ENCODE measurements at regions not wholly inside any gene's neighbourhood (a gene's known extent, or its start where the extent isn't known, plus 50 kb on each side); places are given as distances from the start of the nearest gene placed in this dataset.

GRCh38 chr1:29826646-29827045, 590.3 kb downstream of the PTPRU start:
- peak overlapping the region; percentile 47 for H3K27ac Mint-ChIP-seq
- Histone ChIP-seq H4K20me1 (ENCODE audit: low read depth) (no peaks in the 10 kb centered on the region), H3K4me2 (no peak overlapping the region), H2AFZ (replicated peaks) (no peak overlapping the region), H3K4me1 (peaks cover 18% of the 10 kb centered on the region), H3K79me2 (ENCODE audit: low read depth) (no peaks in the 10 kb centered on the region), H3K36me3 (no peaks in the 10 kb centered on the region), H3K9ac (no peak overlapping the region), H3K27ac (no peak overlapping the region), H3K4me3 (no peak overlapping the region), H3K9me3 (ENCODE audit: low read depth) (no peaks in the 10 kb centered on the region), H3F3A (ENCODE audit: low read depth) (peaks cover 4% of the 10 kb centered on the region), H3K27me3 (no peaks in the 10 kb centered on the region)
- H3K4me1 Mint-ChIP-seq = peaks cover 7% of the 10 kb centered on the region
- H3K27me3 Mint-ChIP-seq (ENCODE audit: insufficient read depth, low read depth) = peaks cover 2% of the 10 kb centered on the region
- no peak overlapping the region for H3K4me3 Mint-ChIP-seq
- H3K36me3 Mint-ChIP-seq = no peaks in the 10 kb centered on the region
- no peak for DNase-seq (ENCODE audit: low spot score)
- TF ChIP-seq, protein P1, sequence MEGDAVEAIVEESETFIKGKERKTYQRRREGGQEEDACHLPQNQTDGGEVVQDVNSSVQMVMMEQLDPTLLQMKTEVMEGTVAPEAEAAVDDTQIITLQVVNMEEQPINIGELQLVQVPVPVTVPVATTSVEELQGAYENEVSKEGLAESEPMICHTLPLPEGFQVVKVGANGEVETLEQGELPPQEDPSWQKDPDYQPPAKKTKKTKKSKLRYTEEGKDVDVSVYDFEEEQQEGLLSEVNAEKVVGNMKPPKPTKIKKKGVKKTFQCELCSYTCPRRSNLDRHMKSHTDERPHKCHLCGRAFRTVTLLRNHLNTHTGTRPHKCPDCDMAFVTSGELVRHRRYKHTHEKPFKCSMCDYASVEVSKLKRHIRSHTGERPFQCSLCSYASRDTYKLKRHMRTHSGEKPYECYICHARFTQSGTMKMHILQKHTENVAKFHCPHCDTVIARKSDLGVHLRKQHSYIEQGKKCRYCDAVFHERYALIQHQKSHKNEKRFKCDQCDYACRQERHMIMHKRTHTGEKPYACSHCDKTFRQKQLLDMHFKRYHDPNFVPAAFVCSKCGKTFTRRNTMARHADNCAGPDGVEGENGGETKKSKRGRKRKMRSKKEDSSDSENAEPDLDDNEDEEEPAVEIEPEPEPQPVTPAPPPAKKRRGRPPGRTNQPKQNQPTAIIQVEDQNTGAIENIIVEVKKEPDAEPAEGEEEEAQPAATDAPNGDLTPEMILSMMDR (IDR thresholded peaks at IDR 0.05) = no peak
- TF ChIP-seq EZH2 (IDR thresholded peaks at IDR 0.05) = no peak
- no peak for TF ChIP-seq EZH2phosphoT487 (IDR thresholded peaks at IDR 0.05)
- H3K9me3 Mint-ChIP-seq = no peaks in the 10 kb centered on the region

DNA sequence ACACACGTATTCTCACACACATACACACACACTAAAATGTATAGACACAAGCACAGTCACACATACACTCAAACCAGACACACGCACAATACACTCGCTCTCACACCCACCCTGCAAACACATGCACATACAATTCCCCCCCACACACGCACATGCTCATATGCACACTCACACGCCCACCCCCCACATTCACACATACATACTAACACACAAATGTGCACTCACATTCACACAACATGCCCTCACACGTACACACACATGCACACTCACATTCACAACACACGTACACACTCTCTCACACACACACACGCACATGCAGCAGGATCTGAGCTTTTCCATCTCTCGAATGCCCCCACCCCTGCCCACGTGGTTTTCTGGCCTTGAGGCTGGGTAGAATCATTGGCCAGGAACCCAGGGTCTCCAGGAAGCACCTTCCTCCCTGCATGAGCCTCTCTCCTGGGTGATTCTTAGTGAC, 589.7 kb downstream of the PTPRU start:
- Histone ChIP-seq H3K4me2 (no peak overlapping the region), H3F3A (ENCODE audit: low read depth) (peaks cover 4% of the 10 kb centered on the region), H2AFZ (replicated peaks) (no peak overlapping the region), H3K27ac (no peak overlapping the region), H3K79me2 (ENCODE audit: low read depth) (no peaks in the 10 kb centered on the region), H3K27me3 (no peaks in the 10 kb centered on the region), H3K4me1 (peaks cover 18% of the 10 kb centered on the region), H3K9ac (no peak overlapping the region), H3K4me3 (no peak overlapping the region), H3K9me3 (ENCODE audit: low read depth) (no peaks in the 10 kb centered on the region), H3K36me3 (no peaks in the 10 kb centered on the region), H4K20me1 (ENCODE audit: low read depth) (no peaks in the 10 kb centered on the region)
- H3K36me3 Mint-ChIP-seq = no peaks in the 10 kb centered on the region
- TF ChIP-seq, protein P1 (IDR thresholded peaks at IDR 0.05) = no peak
- TF ChIP-seq EZH2 (IDR thresholded peaks at IDR 0.05) = no peak
- TF ChIP-seq EZH2phosphoT487 (IDR thresholded peaks at IDR 0.05) = no peak
- no peaks in the 10 kb centered on the region for H3K9me3 Mint-ChIP-seq
- DNase-seq (ENCODE audit: low spot score) = no peak
- H3K27me3 Mint-ChIP-seq (ENCODE audit: insufficient read depth, low read depth) = peaks cover 2% of the 10 kb centered on the region
- no peak overlapping the region for H3K27ac Mint-ChIP-seq
- no peak overlapping the region for H3K4me3 Mint-ChIP-seq
- H3K4me1 Mint-ChIP-seq = peaks cover 7% of the 10 kb centered on the region

GRCh38 chr1:29825274-29825940, 589.1 kb downstream of the PTPRU start:
- H3K9me3 Mint-ChIP-seq = no peaks in the 10 kb centered on the region
- peaks cover 11% of the 10 kb centered on the region for H3K4me1 Mint-ChIP-seq
- no peak overlapping the region for H3K4me3 Mint-ChIP-seq
- Histone ChIP-seq H3K36me3 (no peaks in the 10 kb centered on the region), H3F3A (ENCODE audit: low read depth) (peaks cover 4% of the 10 kb centered on the region), H3K79me2 (ENCODE audit: low read depth) (no peaks in the 10 kb centered on the region), H3K9ac (no peak overlapping the region), H3K4me3 (no peak overlapping the region), H3K27me3 (no peaks in the 10 kb centered on the region), H2AFZ (replicated peaks) (no peak overlapping the region), H3K27ac (no peak overlapping the region), H3K4me1 (peaks cover 19% of the 10 kb centered on the region), H3K9me3 (ENCODE audit: low read depth) (no peaks in the 10 kb centered on the region), H4K20me1 (ENCODE audit: low read depth) (no peaks in the 10 kb centered on the region), H3K4me2 (no peak overlapping the region)
- DNase-seq (ENCODE audit: low spot score) = no peak
- TF ChIP-seq EZH2 (IDR thresholded peaks at IDR 0.05) (no peak), EZH2phosphoT487 (IDR thresholded peaks at IDR 0.05) (no peak)
- TF ChIP-seq, protein P1 (IDR thresholded peaks at IDR 0.05) = no peak
- no peak overlapping the region for H3K27ac Mint-ChIP-seq
- peaks cover 2% of the 10 kb centered on the region for H3K27me3 Mint-ChIP-seq (ENCODE audit: insufficient read depth, low read depth)
- H3K36me3 Mint-ChIP-seq = no peaks in the 10 kb centered on the region

All from neural progenitor cell (in vitro differentiated cells).